ENCODE measurements at regions not wholly inside any gene's neighbourhood (a gene's known extent, or its start where the extent isn't known, plus 50 kb on each side); places are given as distances from the start of the nearest gene placed in this dataset.

- TF ChIP-seq CREB5 (CRISPR knock-in tag; IDR thresholded peaks at IDR 0.05; ENCODE audit: low read depth) = no peak
- no peak for TF ChIP-seq ESRRG (CRISPR knock-in tag; IDR thresholded peaks at IDR 0.05)
- TF ChIP-seq ZNF70 (CRISPR knock-in tag; IDR thresholded peaks at IDR 0.05) = no peak
- TF ChIP-seq ZFP30 (CRISPR knock-in tag; IDR thresholded peaks at IDR 0.05) = no peak
- TF ChIP-seq SNAI2 (CRISPR knock-in tag; IDR thresholded peaks at IDR 0.05) = no peak
- no peak for TF ChIP-seq ZNF8 (CRISPR knock-in tag; IDR thresholded peaks at IDR 0.05)
- ATAC-seq = no peak
Observed at GRCh38 chr18:51448949-51449348, 251.5 kb upstream of the MEX3C start.

GRCh38 chr18:51453594-51453993 is 256.1 kb upstream of the MEX3C start:
- no peak for ATAC-seq
- TF ChIP-seq ZC3H10 (CRISPR knock-in tag; IDR thresholded peaks at IDR 0.05) (no peak), TOX (CRISPR knock-in tag; IDR thresholded peaks at IDR 0.05; ENCODE audit: borderline replicate concordance) (no peak), SNAI2 (CRISPR knock-in tag; IDR thresholded peaks at IDR 0.05) (no peak), GLIS3 (CRISPR knock-in tag; IDR thresholded peaks at IDR 0.05) (no peak), ZFP3 (CRISPR knock-in tag; IDR thresholded peaks at IDR 0.05) (no peak), OSR1 (CRISPR knock-in tag; IDR thresholded peaks at IDR 0.05) (no peak), PATZ1 (CRISPR knock-in tag; IDR thresholded peaks at IDR 0.05; ENCODE audit: borderline replicate concordance) (no peak), ESRRG (CRISPR knock-in tag; IDR thresholded peaks at IDR 0.05) (no peak), RARB (CRISPR knock-in tag; IDR thresholded peaks at IDR 0.05) (no peak), CREB5 (CRISPR knock-in tag; IDR thresholded peaks at IDR 0.05; ENCODE audit: low read depth) (no peak), ZFP30 (CRISPR knock-in tag; IDR thresholded peaks at IDR 0.05) (no peak), ZNF8 (CRISPR knock-in tag; IDR thresholded peaks at IDR 0.05) (no peak), CSRNP3 (CRISPR knock-in tag; IDR thresholded peaks at IDR 0.05) (no peak), BACH2 (CRISPR knock-in tag; IDR thresholded peaks at IDR 0.05; ENCODE audit: borderline replicate concordance) (no peak), TSHZ2 (CRISPR knock-in tag; IDR thresholded peaks at IDR 0.05) (no peak)

GRCh38 chr18:51458861-51459260 is 261.4 kb upstream of the MEX3C start:
- ATAC-seq = no peak
- TF ChIP-seq ZFP30 (CRISPR knock-in tag; IDR thresholded peaks at IDR 0.05) = no peak
- no peak for TF ChIP-seq CSDC2 (CRISPR knock-in tag; IDR thresholded peaks at IDR 0.05)
- TF ChIP-seq TCF4 (CRISPR knock-in tag; IDR thresholded peaks at IDR 0.05; ENCODE audit: borderline replicate concordance) = no peak
- no peak for TF ChIP-seq ZNF70 (CRISPR knock-in tag; IDR thresholded peaks at IDR 0.05)
- no peak for TF ChIP-seq ISL1 (CRISPR knock-in tag; IDR thresholded peaks at IDR 0.05)
- no peak for TF ChIP-seq CSRNP3 (CRISPR knock-in tag; IDR thresholded peaks at IDR 0.05)
- TF ChIP-seq SNAI2 (CRISPR knock-in tag; IDR thresholded peaks at IDR 0.05) = no peak
- no peak for TF ChIP-seq ZC3H10 (CRISPR knock-in tag; IDR thresholded peaks at IDR 0.05)
- TF ChIP-seq OSR1 (CRISPR knock-in tag; IDR thresholded peaks at IDR 0.05) = no peak
- TF ChIP-seq CREB5 (CRISPR knock-in tag; IDR thresholded peaks at IDR 0.05; ENCODE audit: low read depth) = no peak
- TF ChIP-seq TOX (CRISPR knock-in tag; IDR thresholded peaks at IDR 0.05; ENCODE audit: borderline replicate concordance) = no peak
- TF ChIP-seq ESRRG (CRISPR knock-in tag; IDR thresholded peaks at IDR 0.05) = no peak
- TF ChIP-seq TSHZ2 (CRISPR knock-in tag; IDR thresholded peaks at IDR 0.05) = no peak
- no peak for TF ChIP-seq BACH2 (CRISPR knock-in tag; IDR thresholded peaks at IDR 0.05; ENCODE audit: borderline replicate concordance)
- no peak for TF ChIP-seq PATZ1 (CRISPR knock-in tag; IDR thresholded peaks at IDR 0.05; ENCODE audit: borderline replicate concordance)

All from SK-N-SH treated with all-trans-retinoic acid at 6 μM for 48 hours (cell line).